Gastrocnemius medialis (tissue), 4 donors: ENCODE measurements at regions not wholly inside any gene's neighbourhood (a gene's known extent, or its start where the extent isn't known, plus 50 kb on each side); places are given as distances from the start of the nearest gene placed in this dataset.
A peak's percentile ranks its signal among the peaks of the same experiment; 100 is the strongest.

Source experiments
- ATAC-seq, 2 donors: fragments of 150-250 bp; one replicate each; pipeline ENCODE4 v1.9.1; 2016
- DNase-seq, 2 donors: peaks; one replicate each; pipeline ENCODE4 v3.0.0-alpha.2; 2019
- H3K27ac ChIP-seq, 4 donors: fragments of 200-600 bp; sonication (generic); 1 replicate in 1 of 4; 2 replicates in 3 of 4; pipeline ENCODE4 v1.5.1; 2016 to 2018; ENCODE audit warnings: mild to moderate bottlenecking in 2 of 4, moderate library complexity in 1 of 4
- H3K27me3 ChIP-seq, 3 donors: fragments of 200-600 bp; sonication (generic) in 2 of 3; 1 replicate in 1 of 3; 2 replicates in 2 of 3; pipeline versions ENCODE4 v1.5.1 to v1.6.0; 2016 to 2019; ENCODE audit warnings: mild to moderate bottlenecking in 1 of 3, moderate library complexity in 1 of 3
- H3K36me3 ChIP-seq, 2 donors: fragments of 200-600 bp; sonication (generic) in 1 of 2; one replicate each; pipeline ENCODE4 v1.5.1; 2017 to 2018
- H3K4me1 ChIP-seq, 2 donors: fragments of 200-600 bp; sonication (generic) in 1 of 2; one replicate each; pipeline ENCODE4 v1.5.1; 2016 to 2017; ENCODE audit warnings: mild to moderate bottlenecking in 2 of 2
- H3K4me3 ChIP-seq, 4 donors: fragments of 200-600 bp; sonication (generic) in 3 of 4; 1 replicate in 1 of 4; 2 replicates in 3 of 4; pipeline ENCODE4 v1.5.1; 2016 to 2019; ENCODE audit warnings: mild to moderate bottlenecking in 2 of 4
- H3K9me3 ChIP-seq, 3 donors: fragments of 200-600 bp; sonication (generic) in 2 of 3; 1 replicate in 1 of 3; 2 replicates in 2 of 3; pipeline ENCODE4 v1.5.1; 2016 to 2019
- CTCF ChIP-seq, 5 experiments: fragments of 450-650 bp in 3 of 5; fragments of 200-600 bp in 2 of 5; sonication (generic) in 2 of 5; IDR thresholded peaks in 4 of 5; conservative IDR thresholded peaks in 1 of 5; 1 replicate in 4 of 5; 2 replicates in 1 of 5; pipeline ENCODE4 v1.5.1; 2016 to 2019; ENCODE audit warnings: antibody characterized with exemption in 5 of 5, mild to moderate bottlenecking in 3 of 5, moderate library complexity in 3 of 5
- POLR2A ChIP-seq, 2 donors: fragments of 450-650 bp; IDR thresholded peaks; one replicate each; pipeline ENCODE4 v1.6.1; 2017; ENCODE audit warnings: antibody characterized with exemption in 2 of 2, mild to moderate bottlenecking in 2 of 2, moderate library complexity in 2 of 2
- in situ Hi-C, 4 donors: fragments of 200-750 bp; cut with MboI; loops; one replicate each; pipeline versions ENCODE4 v1.15.0 to v1.8.0; 2017; ENCODE audit warnings: low sequenced_read_pairs in 4 of 4
- intact Hi-C: fragments of 100-400 bp; cut with DNase I; formaldehyde crosslinking; loops from one replicate; pipeline ENCODE4 v1.15.1; 2023; ENCODE audit warnings: low total_unique reads

- Histone ChIP-seq H3K27me3 (no peaks in the 10 kb centered on the region), H3K36me3 (no peaks in the 10 kb centered on the region), H3K4me3 (no peak overlapping the region), H3K9me3 (no peaks in the 10 kb centered on the region), H3K4me1 (no peaks in the 10 kb centered on the region), H3K27ac (no peak overlapping the region)
- DNase-seq, result no peak
- no peak for ATAC-seq
- intact Hi-C loops (no loop called here), in situ Hi-C loops (no loop called here)
- TF ChIP-seq CTCF (IDR thresholded peaks at IDR 0.05 in 4 of 5, conservative IDR thresholded peaks at IDR 0.05 in 1 of 5) (no peak), POLR2A (IDR thresholded peaks at IDR 0.05) (no peak)
Measured at GRCh38 chr9:115169003-115169402, 51.0 kb upstream of the TNC start.

- no peaks in the 10 kb centered on the region for H3K36me3 ChIP-seq
- H3K9me3 ChIP-seq, result no peaks in the 10 kb centered on the region
- no peaks in the 10 kb centered on the region for H3K4me1 ChIP-seq
- DNase-seq, result no peak
- ATAC-seq, result peak; percentile 58 to 76
- in situ Hi-C loops (no loop called here), intact Hi-C loops (no loop called here)
- no peaks in the 10 kb centered on the region for H3K27me3 ChIP-seq
- no peak overlapping the region for H3K27ac ChIP-seq
- no peak overlapping the region for H3K4me3 ChIP-seq
- TF ChIP-seq CTCF (IDR thresholded peaks at IDR 0.05 in 4 of 5, conservative IDR thresholded peaks at IDR 0.05 in 1 of 5), result no peak
- TF ChIP-seq POLR2A (IDR thresholded peaks at IDR 0.05), result no peak
Measured at GRCh38 chr9:115170358-115171073, 52.6 kb upstream of the TNC start.

- intact Hi-C loops, result no loop called here
- H3K9me3 ChIP-seq, result no peaks in the 10 kb centered on the region
- H3K27me3 ChIP-seq, result no peaks in the 10 kb centered on the region
- no peak overlapping the region for H3K27ac ChIP-seq
- no peaks in the 10 kb centered on the region for H3K4me1 ChIP-seq
- no peaks in the 10 kb centered on the region for H3K36me3 ChIP-seq
- in situ Hi-C loops, result no loop called here
- ATAC-seq (peak in 1 of 2 donors; percentile 36), DNase-seq (no peak)
- TF ChIP-seq CTCF (IDR thresholded peaks at IDR 0.05 in 4 of 5, conservative IDR thresholded peaks at IDR 0.05 in 1 of 5), result no peak
- H3K4me3 ChIP-seq, result no peak overlapping the region
Measured at GRCh38 chr9:115171921-115172388, 54.0 kb upstream of the TNC start.

GRCh38 chr9:115182264-115182663 is 64.3 kb upstream of the TNC start:
- intact Hi-C loops, result no loop called here
- no peak for TF ChIP-seq POLR2A (IDR thresholded peaks at IDR 0.05)
- TF ChIP-seq CTCF (IDR thresholded peaks at IDR 0.05 in 4 of 5, conservative IDR thresholded peaks at IDR 0.05 in 1 of 5), result no peak
- DNase-seq (no peak), ATAC-seq (no peak)
- no peak overlapping the region for H3K4me3 ChIP-seq
- H3K9me3 ChIP-seq, result no peaks in the 10 kb centered on the region
- no peaks in the 10 kb centered on the region for H3K27me3 ChIP-seq
- no peaks in the 10 kb centered on the region for H3K36me3 ChIP-seq
- no peak overlapping the region for H3K27ac ChIP-seq
- in situ Hi-C loops, result no loop called here
- no peaks in the 10 kb centered on the region for H3K4me1 ChIP-seq

GRCh38 chr9:115183436-115183835 is 65.5 kb upstream of the TNC start:
- no peaks in the 10 kb centered on the region for H3K4me1 ChIP-seq
- TF ChIP-seq CTCF (IDR thresholded peaks at IDR 0.05 in 4 of 5, conservative IDR thresholded peaks at IDR 0.05 in 1 of 5) (no peak), POLR2A (IDR thresholded peaks at IDR 0.05) (no peak)
- H3K36me3 ChIP-seq, result no peaks in the 10 kb centered on the region
- H3K27ac ChIP-seq, result no peak overlapping the region
- DNase-seq, result no peak
- in situ Hi-C loops, result no loop called here
- H3K27me3 ChIP-seq, result no peaks in the 10 kb centered on the region
- intact Hi-C loops, result no loop called here
- H3K4me3 ChIP-seq, result no peak overlapping the region
- ATAC-seq, result no peak
- no peaks in the 10 kb centered on the region for H3K9me3 ChIP-seq
